Hippocampal formation (tissue), 2 donors: ENCODE measurements at regions not wholly inside any gene's neighbourhood (a gene's known extent, or its start where the extent isn't known, plus 50 kb on each side); places are given as distances from the start of the nearest gene placed in this dataset.

Source experiments
- DNase-seq, 2 donors: peaks; one replicate each; lab custom pipeline; 2025; lab: John Stamatoyannopoulos, UW

DNA sequence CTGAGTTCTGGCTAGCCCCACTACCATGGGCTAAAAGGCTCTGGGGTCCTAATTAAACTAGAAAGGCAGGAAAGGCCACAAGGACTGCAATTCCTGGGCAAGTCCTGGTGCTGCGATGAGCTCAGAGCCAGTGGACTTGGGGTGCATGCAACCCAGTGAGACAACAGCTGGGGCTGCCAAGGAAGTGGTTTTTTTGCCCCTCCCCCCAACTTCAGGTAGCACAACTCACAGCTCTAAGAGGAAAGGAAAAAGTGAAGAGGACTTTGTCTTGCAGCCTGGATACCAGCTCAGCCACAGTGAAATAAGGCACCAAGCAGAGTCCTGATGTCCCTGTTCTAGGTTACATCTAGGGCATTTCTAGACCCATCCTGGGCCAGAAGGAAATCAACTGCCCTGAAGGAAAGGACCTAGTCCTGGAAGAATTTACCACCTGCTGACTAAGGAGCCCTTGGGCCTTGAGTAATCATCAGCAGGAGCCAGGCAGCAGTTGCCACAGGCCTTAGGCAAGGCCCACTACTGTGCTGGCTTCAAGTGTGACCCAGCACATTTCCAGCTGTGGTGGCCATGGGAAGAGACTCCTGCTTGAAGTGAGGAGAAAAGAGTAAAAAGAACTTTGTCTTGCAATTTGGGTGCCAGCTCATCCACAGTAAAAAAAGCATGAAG lies 358.4 kb downstream of the BTBD3 start:
- DNase-seq: no peak

- no peak for DNase-seq
Observed at GRCh38 chr20:12287575-12287974, 369.9 kb downstream of the BTBD3 start.

DNA sequence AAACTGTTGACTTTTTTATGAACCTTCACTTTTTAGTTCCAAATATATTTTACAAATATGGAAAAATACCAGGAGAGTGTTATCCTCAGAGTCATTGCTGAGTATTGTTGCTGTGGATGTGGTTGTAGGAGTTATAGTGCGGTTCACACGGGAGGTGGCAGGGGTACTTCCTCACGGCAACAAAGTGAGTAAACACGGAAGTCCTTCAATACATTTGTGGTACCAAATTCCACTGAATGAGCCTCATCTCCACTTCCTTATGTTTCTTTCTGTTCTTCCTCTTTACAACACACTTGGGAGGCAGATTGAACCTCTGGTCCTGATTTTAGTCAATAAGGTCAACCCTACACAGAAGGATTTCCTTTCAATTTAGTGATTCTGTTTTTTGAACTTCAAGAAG lies 371.8 kb downstream of the BTBD3 start:
- DNase-seq: no peak

- no peak for DNase-seq
Observed at GRCh38 chr20:12291386-12291785, 373.7 kb downstream of the BTBD3 start.

GRCh38 chr20:12293900-12294299 lies 376.2 kb downstream of the BTBD3 start:
- DNase-seq: no peak

- DNase-seq: no peak
Observed at GRCh38 chr20:12294678-12295077, 377.0 kb downstream of the BTBD3 start.

DNA sequence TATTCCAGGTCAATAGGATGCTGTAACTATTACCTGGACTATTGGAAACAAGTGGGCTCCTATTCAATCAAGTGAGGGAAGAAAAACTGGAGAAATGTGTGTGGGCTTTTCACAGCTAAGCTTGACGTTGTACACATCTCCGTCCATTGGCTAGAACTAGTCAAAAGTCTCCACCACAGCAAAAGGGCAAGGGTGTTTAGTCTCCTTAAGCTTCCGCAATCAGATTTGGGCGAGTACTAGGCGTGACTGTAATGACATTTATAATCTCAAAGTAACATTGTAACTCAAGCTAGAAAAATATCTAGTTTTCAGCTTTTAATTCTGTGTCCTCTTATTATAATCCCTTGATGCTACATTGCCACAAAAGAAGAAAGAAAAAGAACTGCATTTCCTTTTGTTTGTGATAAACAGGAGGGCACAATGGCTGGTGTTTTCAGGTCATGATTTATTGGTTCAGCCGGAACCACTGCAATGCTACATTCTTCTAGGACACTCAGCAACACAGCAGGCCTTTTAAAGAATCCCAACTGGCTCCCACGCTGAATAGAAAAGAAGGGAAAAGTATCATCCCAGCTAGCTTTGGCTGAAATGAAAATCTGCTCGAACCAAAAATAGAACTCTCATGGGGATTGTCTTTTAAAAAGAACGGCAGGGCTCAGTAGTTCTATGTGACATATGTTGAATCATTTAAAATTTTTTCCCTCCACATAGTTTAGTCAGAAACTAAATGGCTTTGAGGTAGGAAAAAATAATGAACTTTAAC lies 387.7 kb downstream of the BTBD3 start:
- DNase-seq: peak in 1 of 2 donors; percentile 42

- DNase-seq: no peak
Observed at GRCh38 chr20:12306107-12306506, 388.4 kb downstream of the BTBD3 start.

DNA sequence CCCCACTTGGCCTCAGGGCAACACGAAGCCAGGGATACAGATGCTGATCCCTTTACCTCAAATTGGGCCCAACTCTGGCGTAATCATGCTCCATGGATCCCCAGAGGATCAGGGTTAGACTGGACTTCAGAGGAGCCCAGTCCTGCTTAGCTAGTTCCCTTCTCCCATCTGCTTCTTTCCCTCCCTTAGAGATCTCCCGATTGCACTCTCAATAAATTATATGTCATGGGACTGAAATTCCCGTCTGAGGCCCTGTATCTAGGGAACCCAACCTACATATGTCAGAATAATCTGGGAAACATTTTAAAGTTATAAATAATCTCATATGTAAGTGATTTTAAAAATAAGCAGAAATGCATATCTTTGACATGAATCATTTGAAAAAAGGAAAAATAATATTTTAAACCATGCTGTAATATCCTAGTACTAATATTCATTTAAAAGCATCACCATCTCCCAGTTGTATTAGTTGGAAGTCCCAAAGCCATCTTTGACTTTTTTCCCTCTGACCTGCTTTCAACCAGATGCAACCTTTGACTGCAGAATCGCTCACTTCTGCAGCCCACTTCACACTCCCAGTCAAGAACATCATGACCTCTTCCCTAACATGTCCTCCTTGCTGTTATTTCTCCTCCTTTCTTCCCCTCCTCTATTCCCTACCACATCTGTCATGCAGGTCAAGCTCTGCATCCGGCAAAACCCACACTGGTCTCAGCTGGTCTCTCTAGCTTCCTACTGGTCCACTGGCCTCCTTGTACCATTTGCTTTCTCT lies 393.6 kb downstream of the BTBD3 start:
- no peak for DNase-seq

DNA sequence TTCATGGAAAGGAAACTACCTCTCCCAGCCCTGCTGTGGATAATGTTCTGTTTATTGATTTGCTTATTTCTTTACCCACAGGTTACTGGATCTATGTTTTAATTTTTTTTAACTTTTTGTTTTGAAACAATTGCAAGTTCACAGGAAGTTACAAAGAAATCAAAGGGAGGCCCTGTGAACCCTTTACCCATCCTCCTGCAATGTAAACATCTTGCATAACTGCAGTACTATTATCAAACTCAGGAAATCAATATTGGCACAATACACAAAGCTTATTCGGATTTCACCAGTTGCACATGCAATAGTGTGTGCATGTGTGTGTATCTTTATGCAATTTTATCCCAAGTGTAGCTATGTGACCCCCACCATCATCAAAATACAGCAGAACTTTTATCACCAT lies 398.0 kb downstream of the BTBD3 start:
- no peak for DNase-seq

DNA sequence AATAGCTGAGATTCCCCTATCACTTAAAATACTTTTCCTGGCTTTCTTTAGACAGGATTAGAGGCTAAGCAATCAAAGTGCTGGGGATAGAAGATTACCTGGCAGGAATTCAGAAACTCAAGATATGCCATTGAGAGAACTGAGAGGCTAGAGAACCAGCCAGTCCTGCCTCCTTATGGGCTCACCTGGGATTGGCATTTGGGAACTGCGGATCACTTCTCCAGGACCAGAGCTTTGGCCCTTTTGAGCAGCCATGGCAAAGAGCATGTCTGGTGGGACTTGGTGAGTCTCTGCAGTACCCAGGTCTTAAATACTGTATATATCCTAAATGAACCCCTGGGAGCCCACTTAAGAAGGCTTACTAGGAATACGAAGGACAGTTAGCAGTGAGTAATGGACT lies 399.1 kb downstream of the BTBD3 start:
- no peak for DNase-seq

- no peak for DNase-seq
Observed at GRCh38 chr20:12317433-12317832, 399.7 kb downstream of the BTBD3 start.

- DNase-seq: peak; percentile 25 to 39
Observed at GRCh38 chr20:12318043-12318442, 400.4 kb downstream of the BTBD3 start.

- DNase-seq: no peak
Observed at GRCh38 chr20:12321736-12322135, 404.0 kb downstream of the BTBD3 start.

- DNase-seq: no peak
Observed at GRCh38 chr20:12327205-12327604, 409.5 kb downstream of the BTBD3 start.

- DNase-seq: no peak
Observed at GRCh38 chr20:12331236-12331635, 413.5 kb downstream of the BTBD3 start.

DNA sequence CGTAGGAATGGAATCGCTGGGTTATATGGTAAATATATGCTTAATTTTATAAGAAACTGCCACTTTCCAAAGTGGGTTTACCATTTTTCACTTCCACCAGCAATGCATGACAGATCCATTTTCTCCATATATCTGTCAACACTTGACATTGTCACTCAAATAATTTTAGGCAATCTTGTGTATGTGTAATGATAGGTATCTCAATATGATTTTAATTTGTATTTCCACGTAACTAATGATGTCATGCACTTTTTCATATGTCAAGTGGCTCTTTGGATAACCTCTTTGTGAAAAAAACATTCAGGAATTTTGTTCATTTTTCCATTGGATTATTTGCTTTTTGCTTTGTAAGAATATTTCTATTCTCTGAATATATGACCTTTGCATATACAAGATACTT lies 419.9 kb downstream of the BTBD3 start:
- DNase-seq: no peak

DNA sequence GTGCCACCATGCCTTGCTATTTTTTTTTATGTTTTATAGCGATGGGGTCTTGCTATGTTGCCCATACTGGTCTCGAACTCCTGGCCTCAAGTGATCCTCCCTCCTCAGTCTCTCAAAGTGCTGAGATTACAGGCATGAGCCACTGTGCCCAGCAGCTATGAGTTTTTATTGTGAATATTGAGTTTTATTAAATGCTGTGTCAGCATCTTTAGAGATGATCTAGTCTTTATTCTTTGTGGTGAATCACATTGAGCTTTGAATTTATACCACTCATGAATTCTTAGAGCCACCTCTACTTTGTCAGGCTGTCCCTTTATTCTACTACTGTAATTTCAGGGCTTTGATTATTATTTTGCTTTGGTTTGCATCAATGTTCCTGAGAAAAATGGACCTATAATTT lies 428.3 kb downstream of the BTBD3 start:
- DNase-seq: no peak

GRCh38 chr20:12353842-12354241 lies 436.1 kb downstream of the BTBD3 start:
- DNase-seq: no peak

GRCh38 chr20:12354725-12355124 lies 437.0 kb downstream of the BTBD3 start:
- DNase-seq: no peak

GRCh38 chr20:12355185-12355584 lies 437.5 kb downstream of the BTBD3 start:
- DNase-seq: no peak

- DNase-seq: no peak
Observed at GRCh38 chr20:12358006-12358654, 440.4 kb downstream of the BTBD3 start.
